IMR-90 (cell line): ENCODE measurements at regions not wholly inside any gene's neighbourhood (a gene's known extent, or its start where the extent isn't known, plus 50 kb on each side); places are given as distances from the start of the nearest gene placed in this dataset.

Experiments
- ATAC-seq: fragments of 200-7000 bp; cut with Tn5 transposase; 2 replicates; pipeline ENCODE4 v1.9.1; 2020; ENCODE audit warnings: low read depth, mild to moderate bottlenecking, moderate library complexity
- BruUV-seq: library from RNA; stranded (reverse); fragments of 400-500 nt; replicated peaks from 2 replicates; lab custom pipeline; 2021; lab: Mats Ljungman, UMichigan
- CTCF ChIA-PET: fragments of 300-600 bp; formaldehyde crosslinking; extraction: SDS; loops from one replicate; lab custom pipeline; 2021; ENCODE audit warnings: antibody characterized with exemption; lab: Yijun Ruan, JAX
- POLR2A ChIA-PET: fragments of 300-600 bp; sonication (Branson Sonifier 250); formaldehyde crosslinking; loops from one replicate; lab custom pipeline; 2022; ENCODE audit warnings: antibody characterized with exemption; ENCODE audit not compliant: unreplicated experiment; lab: Charles Lee
- DNase-seq: peaks from one replicate; pipeline ENCODE4 v3.0.0; 2013
- H2AFZ ChIP-seq: replicated peaks from 2 replicates; pipeline ENCODE3; 2013; ENCODE audit warnings: low read length, mild to moderate bottlenecking; ENCODE audit not compliant: poor library complexity
- H2AK5ac ChIP-seq: 2 replicates; pipeline ENCODE4 v1.6.1; 2013; ENCODE audit warnings: low read depth, low read length, inconsistent platforms
- H2AK9ac ChIP-seq: replicated peaks from 2 replicates; pipeline ENCODE3; 2013; ENCODE audit warnings: mild to moderate bottlenecking, low read depth, low read length, moderate library complexity; ENCODE audit not compliant: poor library complexity
- H2BK120ac ChIP-seq: 2 replicates; pipeline ENCODE4 v1.6.1; 2013; ENCODE audit warnings: low read depth, low read length, inconsistent platforms
- H2BK15ac ChIP-seq: 3 replicates; pipeline ENCODE4 v1.6.1; 2013; ENCODE audit warnings: low read depth, low read length, inconsistent platforms
- H2BK20ac ChIP-seq: 2 replicates; pipeline ENCODE4 v1.6.1; 2013; ENCODE audit warnings: low read depth, mild to moderate bottlenecking, inconsistent platforms, low read length, moderate library complexity
- H2BK5ac ChIP-seq: 2 replicates; pipeline ENCODE4 v1.6.1; 2013; ENCODE audit warnings: mild to moderate bottlenecking, low read depth, low read length, inconsistent platforms; ENCODE audit not compliant: poor library complexity, severe bottlenecking
- H3K14ac ChIP-seq: replicated peaks from 2 replicates; pipeline ENCODE4 v1.6.1; 2013; ENCODE audit warnings: low read depth, low read length, inconsistent platforms
- H3K18ac ChIP-seq: 2 replicates; pipeline ENCODE4 v1.6.1; 2013; ENCODE audit warnings: low read depth, low read length, control low read depth
- H3K23ac ChIP-seq: 2 replicates; pipeline ENCODE4 v1.6.1; 2013; ENCODE audit warnings: low read depth, low read length, inconsistent platforms
- H3K27ac ChIP-seq: 2 replicates; pipeline ENCODE4 v1.5.1; 2013; ENCODE audit warnings: mild to moderate bottlenecking, control low read depth, low read length; ENCODE audit not compliant: insufficient read depth
- H3K27me3 ChIP-seq: 2 replicates; pipeline ENCODE4 v1.6.1; 2013; ENCODE audit warnings: low read length; ENCODE audit not compliant: control insufficient read depth, insufficient read depth
- H3K36me3 ChIP-seq: 2 replicates; pipeline ENCODE4 v1.6.1; 2013; ENCODE audit warnings: low read length, mixed read lengths; ENCODE audit not compliant: control insufficient read depth, insufficient read depth
- H3K4ac ChIP-seq: 2 replicates; pipeline ENCODE4 v1.6.1; 2013; ENCODE audit warnings: low read depth, low read length, inconsistent platforms
- H3K4me1 ChIP-seq: 2 replicates; pipeline ENCODE4 v1.6.1; 2013; ENCODE audit warnings: low read length, mixed read lengths; ENCODE audit not compliant: control insufficient read depth, insufficient read depth
- H3K4me2 ChIP-seq: 2 replicates; pipeline ENCODE4 v1.6.1; 2013; ENCODE audit warnings: low read depth, mild to moderate bottlenecking, control low read depth, low read length, moderate library complexity
- H3K4me3 ChIP-seq: 2 replicates; pipeline ENCODE4 v1.5.1; 2013; ENCODE audit warnings: low read depth, mild to moderate bottlenecking, control low read depth, low read length, moderate library complexity; ENCODE audit not compliant: insufficient read depth
- H3K56ac ChIP-seq: 2 replicates; pipeline ENCODE4 v1.6.1; 2013; ENCODE audit warnings: low read length, inconsistent platforms; ENCODE audit not compliant: insufficient read depth; ENCODE audit errors: extremely low read depth
- H3K79me1 ChIP-seq, 2 experiments: 2 replicates each; pipeline ENCODE4 v1.6.1; 2013; ENCODE audit warnings: low read length in 2 of 2, inconsistent platforms in 1 of 2, low read depth in 1 of 2
- H3K9ac ChIP-seq: 2 replicates; pipeline ENCODE4 v1.6.1; 2013; ENCODE audit warnings: low read depth, low read length, control low read depth
- H3K9me1 ChIP-seq: 2 replicates; pipeline ENCODE4 v1.6.1; 2013; ENCODE audit warnings: low read length, inconsistent platforms; ENCODE audit not compliant: insufficient read depth
- H3K9me3 ChIP-seq: 2 replicates; pipeline ENCODE4 v1.6.1; 2013; ENCODE audit warnings: low read length; ENCODE audit not compliant: control insufficient read depth, insufficient read depth
- H4K20me1 ChIP-seq: 2 replicates; pipeline ENCODE4 v1.6.1; 2013; ENCODE audit warnings: low read length, inconsistent platforms; ENCODE audit not compliant: insufficient read depth
- H4K5ac ChIP-seq: 2 replicates; pipeline ENCODE4 v1.6.1; 2013; ENCODE audit warnings: mild to moderate bottlenecking, low read depth, low read length, control low read depth
- H4K8ac ChIP-seq, 2 experiments: 2 replicates each; pipeline ENCODE4 v1.6.1; 2013; ENCODE audit warnings: low read depth in 2 of 2, low read length in 2 of 2, control low read depth in 1 of 2, inconsistent platforms in 1 of 2
- H4K91ac ChIP-seq: 2 replicates; pipeline ENCODE4 v1.6.1; 2013; ENCODE audit warnings: low read depth, low read length, inconsistent platforms; ENCODE audit not compliant: insufficient read depth
- BHLHE40 ChIP-seq: fragments of 150-350 bp; IDR thresholded peaks from 2 replicates; pipeline ENCODE4 v1.6.1; 2016; ENCODE audit warnings: mild to moderate bottlenecking, low read depth, low read length
- CEBPB ChIP-seq: IDR thresholded peaks from 2 replicates; pipeline ENCODE4 v1.6.1; 2012; ENCODE audit warnings: low read depth, low read length, improper control_type of control experiment
- CHD1 ChIP-seq: IDR thresholded peaks from 2 replicates; pipeline ENCODE4 v1.6.1; 2012; ENCODE audit warnings: low read depth, low read length, improper control_type of control experiment
- CTCF ChIP-seq: conservative IDR thresholded peaks from 2 replicates; pipeline ENCODE4 v1.5.1; 2012; ENCODE audit warnings: mild to moderate bottlenecking, low read depth, low read length, improper control_type of control experiment
- FOS ChIP-seq: fragments of 150-350 bp; IDR thresholded peaks from 2 replicates; pipeline ENCODE4 v1.6.1; 2016; ENCODE audit warnings: low read depth, low read length
- MAFK ChIP-seq: IDR thresholded peaks from 2 replicates; pipeline ENCODE4 v1.6.1; 2012; ENCODE audit warnings: low read depth, low read length, improper control_type of control experiment
- RCOR1 ChIP-seq: IDR thresholded peaks from 2 replicates; pipeline ENCODE4 v1.6.1; 2012; ENCODE audit warnings: mild to moderate bottlenecking, low read length, improper control_type of control experiment; ENCODE audit not compliant: insufficient replicate concordance
- RFX5 ChIP-seq: IDR thresholded peaks from 2 replicates; pipeline ENCODE4 v1.8.0; 2012; ENCODE audit warnings: low read depth, mild to moderate bottlenecking, low read length, moderate library complexity
- SMC3 ChIP-seq: fragments of 150-350 bp; IDR thresholded peaks from 2 replicates; pipeline ENCODE4 v1.6.1; 2016; ENCODE audit warnings: low read depth, mild to moderate bottlenecking, antibody characterized with exemption, low read length, moderate library complexity
- USF2 ChIP-seq: fragments of 150-350 bp; IDR thresholded peaks from 2 replicates; pipeline ENCODE4 v1.6.1; 2017; ENCODE audit warnings: mild to moderate bottlenecking, antibody characterized with exemption, low read length, low read depth
- WGBS, 2 experiments: methylation state at CpG; one replicate each; pipeline versions ENCODE4 v1.1.5 to v1.1.7; 2013; ENCODE audit warnings: missing lambda C conversion rate in 2 of 2; ENCODE audit not compliant: insufficient read length in 1 of 2; ENCODE audit errors: extremely low coverage in 2 of 2; 5-methylcytosine and 5-hydroxymethylcytosine counted together
- dilution Hi-C: fragments of 300-500 bp; cut with HindIII; formaldehyde crosslinking; loops from one replicate; pipeline ENCODE4 v1.14.3; 2018; ENCODE audit warnings: low sequenced_read_pairs; ENCODE audit not compliant: unreplicated experiment
- in situ Hi-C: fragments of 300-500 bp; cut with MboI; formaldehyde crosslinking; loops from 3 replicates; pipeline ENCODE4 v1.14.3; 2019; ENCODE audit warnings: low sequenced_read_pairs, inconsistent platforms, mixed read lengths
- intact Hi-C: fragments of 100-400 bp; cut with micrococcal nuclease; formaldehyde crosslinking; loops from 2 replicates; pipeline ENCODE4 v1.10.0; 2022
- TF ChIP-seq, protein P1 (sequence below): fragments of 150-350 bp; IDR thresholded peaks from 2 replicates; pipeline ENCODE4 v1.6.1; 2016; ENCODE audit warnings: low read depth, mild to moderate bottlenecking, low read length, moderate library complexity, borderline replicate concordance

GRCh38 chr6:87913974-87914373 is 133.7 kb upstream of the SPACA1 start:
- intact Hi-C loops = no loop called here
- ATAC-seq = no peak

More at GRCh38 chr6:87913974-87914373, 133.7 kb upstream of the SPACA1 start:
- no peak for DNase-seq
- Histone ChIP-seq H3K18ac (no peak overlapping the region), H3K56ac (no peak overlapping the region), H3K9me3 (peaks cover 3% of the 10 kb centered on the region; the same call in 1 of the 2 replicates), H3K4me2 (no peak overlapping the region), H3K79me1 (no peaks in the 10 kb centered on the region), H3K36me3 (no peaks in the 10 kb centered on the region), H3K4me3 (no peak overlapping the region), H3K9me1 (no peaks in the 10 kb centered on the region), H4K20me1 (no peaks in the 10 kb centered on the region), H2BK20ac (no peak overlapping the region), H2BK5ac (no peak overlapping the region), H4K5ac (no peak overlapping the region), H3K14ac (no peak overlapping the region), H3K9ac (no peak overlapping the region), H2BK120ac (no peak overlapping the region), H3K27me3 (peaks cover 6% of the 10 kb centered on the region), H3K27ac (no peak overlapping the region), H2AFZ (no peak overlapping the region), H3K4ac (no peak overlapping the region), H2AK9ac (no peak overlapping the region), H3K4me1 (no peaks in the 10 kb centered on the region), H2AK5ac (no peak overlapping the region), H2BK15ac (no peak overlapping the region), H4K8ac (no peak overlapping the region), H3K23ac (no peak overlapping the region), H4K91ac (no peak overlapping the region)
- ChIA-PET CTCF (interaction anchor here (1.3 kb wide), 1 partner anchor 63 kb away, joined by 4 read pairs; no protein-coding TSS in a partner anchor), POLR2A (no interaction called here)
- WGBS, 2 experiments = no CpG with 5 or more reads among the region's 6 CpGs
- dilution Hi-C loops = no loop called here
- no TSS peak for BruUV-seq
- in situ Hi-C loops = no loop called here
- TF ChIP-seq RCOR1 = no peak
- no peak for TF ChIP-seq CEBPB
- TF ChIP-seq CHD1 = no peak
- TF ChIP-seq MAFK = no peak
- TF ChIP-seq RFX5 = no peak
- TF ChIP-seq, protein P1, sequence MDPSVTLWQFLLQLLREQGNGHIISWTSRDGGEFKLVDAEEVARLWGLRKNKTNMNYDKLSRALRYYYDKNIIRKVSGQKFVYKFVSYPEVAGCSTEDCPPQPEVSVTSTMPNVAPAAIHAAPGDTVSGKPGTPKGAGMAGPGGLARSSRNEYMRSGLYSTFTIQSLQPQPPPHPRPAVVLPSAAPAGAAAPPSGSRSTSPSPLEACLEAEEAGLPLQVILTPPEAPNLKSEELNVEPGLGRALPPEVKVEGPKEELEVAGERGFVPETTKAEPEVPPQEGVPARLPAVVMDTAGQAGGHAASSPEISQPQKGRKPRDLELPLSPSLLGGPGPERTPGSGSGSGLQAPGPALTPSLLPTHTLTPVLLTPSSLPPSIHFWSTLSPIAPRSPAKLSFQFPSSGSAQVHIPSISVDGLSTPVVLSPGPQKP = no peak
- no peak for TF ChIP-seq BHLHE40
- no peak for TF ChIP-seq SMC3
- no peak for TF ChIP-seq CTCF
- TF ChIP-seq FOS = no peak
- no peak for TF ChIP-seq USF2
